ENCODE measurements at regions not wholly inside any gene's neighbourhood (a gene's known extent, or its start where the extent isn't known, plus 50 kb on each side); places are given as distances from the start of the nearest gene placed in this dataset.

GRCh38 chr1:173117108-173117633 is 66.4 kb upstream of the TNFSF18 start:
- TF ChIP-seq POLR2AphosphoS5 (IDR thresholded peaks at IDR 0.05; ENCODE audit: low read depth, low read length) (no peak), SIN3A (IDR thresholded peaks at IDR 0.05; ENCODE audit: borderline replicate concordance, insufficient read depth, low read length) (no peak)

All from PFSK-1 (cell line).